ENCODE measurements at regions not wholly inside any gene's neighbourhood (a gene's known extent, or its start where the extent isn't known, plus 50 kb on each side); places are given as distances from the start of the nearest gene placed in this dataset.

DNA sequence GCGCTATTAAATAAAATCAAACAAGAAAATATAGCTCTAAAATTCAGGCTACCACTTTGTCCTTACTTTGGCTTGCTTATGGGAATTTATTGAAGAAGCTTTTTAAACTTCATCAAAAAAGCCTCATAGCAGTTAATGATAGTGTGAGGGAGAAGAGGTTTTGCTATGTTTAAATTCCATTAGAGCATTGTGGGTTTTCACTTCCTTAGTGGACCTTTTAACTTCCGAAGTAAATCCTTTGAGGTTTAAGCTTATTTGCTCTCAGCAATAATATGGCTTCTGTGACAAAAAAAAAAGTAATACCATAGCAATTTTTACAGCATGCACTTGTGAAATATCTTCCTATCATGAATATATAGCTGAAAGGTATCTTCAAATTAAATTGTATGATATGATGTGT, 120.2 kb upstream of the NDST4 start:
- H3K27me3 ChIP-seq (ENCODE audit: insufficient read depth, poor library complexity, severe bottlenecking), result no peaks in the 10 kb centered on the region
- H3K27ac ChIP-seq (replicated peaks), result no peak overlapping the region
- H3K4me3 ChIP-seq (replicated peaks; ENCODE audit: insufficient read depth, low read length), result no peak overlapping the region
- DNase-seq (ENCODE audit: low read depth in 1 of 2, low spot score in 1 of 2), result no peak
- TF ChIP-seq GABPA (IDR thresholded peaks at IDR 0.05; ENCODE audit: low read depth) (no peak), CTCF (IDR thresholded peaks at IDR 0.05; ENCODE audit: insufficient read depth, low read length) (no peak), SPI1 (IDR thresholded peaks at IDR 0.05; ENCODE audit: borderline replicate concordance, low read depth) (no peak), POLR2AphosphoS5 (IDR thresholded peaks at IDR 0.05; ENCODE audit: low read depth) (no peak)
- TF ChIP-seq, protein P1, sequence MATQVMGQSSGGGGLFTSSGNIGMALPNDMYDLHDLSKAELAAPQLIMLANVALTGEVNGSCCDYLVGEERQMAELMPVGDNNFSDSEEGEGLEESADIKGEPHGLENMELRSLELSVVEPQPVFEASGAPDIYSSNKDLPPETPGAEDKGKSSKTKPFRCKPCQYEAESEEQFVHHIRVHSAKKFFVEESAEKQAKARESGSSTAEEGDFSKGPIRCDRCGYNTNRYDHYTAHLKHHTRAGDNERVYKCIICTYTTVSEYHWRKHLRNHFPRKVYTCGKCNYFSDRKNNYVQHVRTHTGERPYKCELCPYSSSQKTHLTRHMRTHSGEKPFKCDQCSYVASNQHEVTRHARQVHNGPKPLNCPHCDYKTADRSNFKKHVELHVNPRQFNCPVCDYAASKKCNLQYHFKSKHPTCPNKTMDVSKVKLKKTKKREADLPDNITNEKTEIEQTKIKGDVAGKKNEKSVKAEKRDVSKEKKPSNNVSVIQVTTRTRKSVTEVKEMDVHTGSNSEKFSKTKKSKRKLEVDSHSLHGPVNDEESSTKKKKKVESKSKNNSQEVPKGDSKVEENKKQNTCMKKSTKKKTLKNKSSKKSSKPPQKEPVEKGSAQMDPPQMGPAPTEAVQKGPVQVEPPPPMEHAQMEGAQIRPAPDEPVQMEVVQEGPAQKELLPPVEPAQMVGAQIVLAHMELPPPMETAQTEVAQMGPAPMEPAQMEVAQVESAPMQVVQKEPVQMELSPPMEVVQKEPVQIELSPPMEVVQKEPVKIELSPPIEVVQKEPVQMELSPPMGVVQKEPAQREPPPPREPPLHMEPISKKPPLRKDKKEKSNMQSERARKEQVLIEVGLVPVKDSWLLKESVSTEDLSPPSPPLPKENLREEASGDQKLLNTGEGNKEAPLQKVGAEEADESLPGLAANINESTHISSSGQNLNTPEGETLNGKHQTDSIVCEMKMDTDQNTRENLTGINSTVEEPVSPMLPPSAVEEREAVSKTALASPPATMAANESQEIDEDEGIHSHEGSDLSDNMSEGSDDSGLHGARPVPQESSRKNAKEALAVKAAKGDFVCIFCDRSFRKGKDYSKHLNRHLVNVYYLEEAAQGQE (IDR thresholded peaks at IDR 0.05; ENCODE audit: insufficient replicate concordance, low read depth), result no peak

DNA sequence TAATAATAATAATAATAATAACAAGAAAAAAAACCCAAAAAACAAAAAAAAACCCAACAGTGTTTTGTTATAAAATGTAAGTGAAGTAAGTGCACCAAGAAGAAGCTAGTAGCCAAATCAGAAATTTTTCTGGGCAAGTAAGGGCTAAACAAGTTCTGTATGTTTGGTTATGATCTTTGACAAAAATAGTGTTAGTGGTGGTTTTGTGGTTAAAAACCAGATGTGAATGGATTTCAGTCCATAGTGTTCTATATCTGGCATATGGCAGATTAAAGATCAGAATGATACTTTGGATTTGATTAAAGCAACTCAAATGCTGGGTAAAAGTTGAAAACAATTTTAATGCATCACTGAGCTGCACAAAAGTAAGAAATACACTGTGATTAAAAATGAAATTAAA, 116.5 kb upstream of the NDST4 start:
- TF ChIP-seq POLR2AphosphoS5 (IDR thresholded peaks at IDR 0.05; ENCODE audit: low read depth) (no peak), SPI1 (IDR thresholded peaks at IDR 0.05; ENCODE audit: borderline replicate concordance, low read depth) (no peak), CTCF (IDR thresholded peaks at IDR 0.05; ENCODE audit: insufficient read depth, low read length) (no peak), GABPA (IDR thresholded peaks at IDR 0.05; ENCODE audit: low read depth) (no peak)
- TF ChIP-seq, protein P1 (IDR thresholded peaks at IDR 0.05; ENCODE audit: insufficient replicate concordance, low read depth), result no peak
- Histone ChIP-seq H3K27ac (replicated peaks) (no peak overlapping the region), H3K27me3 (ENCODE audit: insufficient read depth, poor library complexity, severe bottlenecking) (no peaks in the 10 kb centered on the region), H3K4me3 (replicated peaks; ENCODE audit: insufficient read depth, low read length) (no peak overlapping the region)
- no peak for DNase-seq (ENCODE audit: low read depth in 1 of 2, low spot score in 1 of 2)

DNA sequence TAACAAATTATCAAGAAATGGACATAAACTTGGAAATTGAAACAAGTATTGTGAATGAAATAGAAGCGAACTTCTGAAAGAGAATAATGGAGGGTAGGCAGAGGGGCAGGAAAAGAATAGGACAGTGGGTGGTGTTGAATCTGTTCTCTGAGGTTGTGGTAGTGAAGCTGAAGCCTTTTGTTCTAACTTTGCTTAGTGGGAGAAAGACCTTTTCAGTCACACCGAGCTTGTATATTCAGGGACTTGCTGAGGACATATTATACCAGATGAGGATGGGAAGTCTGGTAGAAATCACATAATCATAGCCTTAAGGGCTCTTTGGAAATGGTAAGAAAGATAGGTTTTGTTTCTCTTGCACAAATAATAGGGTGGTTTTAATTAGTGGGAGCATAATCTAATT, 115.4 kb upstream of the NDST4 start:
- no peak for TF ChIP-seq GABPA (IDR thresholded peaks at IDR 0.05; ENCODE audit: low read depth)
- no peak for TF ChIP-seq CTCF (IDR thresholded peaks at IDR 0.05; ENCODE audit: insufficient read depth, low read length)
- TF ChIP-seq, protein P1 (IDR thresholded peaks at IDR 0.05; ENCODE audit: insufficient replicate concordance, low read depth), result no peak
- TF ChIP-seq POLR2AphosphoS5 (IDR thresholded peaks at IDR 0.05; ENCODE audit: low read depth), result no peak
- no peak overlapping the region for H3K27ac ChIP-seq (replicated peaks)
- no peaks in the 10 kb centered on the region for H3K27me3 ChIP-seq (ENCODE audit: insufficient read depth, poor library complexity, severe bottlenecking)
- no peak for DNase-seq (ENCODE audit: low read depth in 1 of 2, low spot score in 1 of 2)
- no peak overlapping the region for H3K4me3 ChIP-seq (replicated peaks; ENCODE audit: insufficient read depth, low read length)

Measured in HL-60 (cell line).